GM10248 (cell line): ENCODE measurements at regions not wholly inside any gene's neighbourhood (a gene's known extent, or its start where the extent isn't known, plus 50 kb on each side); places are given as distances from the start of the nearest gene placed in this dataset.

Experiments
- CTCF ChIA-PET: fragments of 300-600 bp; sonication (Branson Sonifier 250); formaldehyde crosslinking; extraction: SDS; loops from one replicate; lab custom pipeline; 2021; ENCODE audit warnings: antibody characterized with exemption; lab: Yijun Ruan, JAX
- POLR2A ChIA-PET: fragments of 350-650 bp; sonication (Branson Sonifier 250); formaldehyde crosslinking; extraction: SDS; loops from one replicate; lab custom pipeline; 2020; ENCODE audit warnings: antibody characterized with exemption; lab: Yijun Ruan, JAX
- DNase-seq: peaks from one replicate; pipeline ENCODE4 v3.0.0; 2012; ENCODE audit errors: extremely low spot score
- TF ChIP-seq, protein P1 (sequence below): IDR thresholded peaks from 2 replicates; pipeline ENCODE4 v1.5.1; 2012; ENCODE audit warnings: mild to moderate bottlenecking, low read depth; ENCODE audit errors: extremely low read depth, missing control alignments, control extremely low read depth

DNA sequence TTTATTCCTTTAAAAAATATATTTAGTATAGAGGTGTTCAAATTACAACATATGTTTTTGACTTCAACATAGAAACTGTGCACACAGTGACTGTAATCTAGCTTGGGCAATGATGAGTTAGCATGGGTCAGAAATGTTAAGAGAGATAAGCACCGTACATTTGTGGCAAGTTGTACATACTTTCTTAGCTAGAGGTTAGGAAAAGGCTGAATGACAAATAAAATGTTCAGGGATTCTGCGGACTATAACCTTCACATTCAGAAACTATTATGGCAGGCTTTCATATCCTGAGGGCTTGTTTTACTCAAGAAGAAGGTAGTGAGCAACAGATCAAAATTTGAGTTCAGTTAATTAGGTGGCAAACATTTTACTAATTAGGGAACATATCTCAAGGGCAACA, 379.7 kb upstream of the EPHA6 start:
- ChIA-PET POLR2A (no interaction called here), CTCF (no interaction called here)
- no peak for DNase-seq
- TF ChIP-seq, protein P1, sequence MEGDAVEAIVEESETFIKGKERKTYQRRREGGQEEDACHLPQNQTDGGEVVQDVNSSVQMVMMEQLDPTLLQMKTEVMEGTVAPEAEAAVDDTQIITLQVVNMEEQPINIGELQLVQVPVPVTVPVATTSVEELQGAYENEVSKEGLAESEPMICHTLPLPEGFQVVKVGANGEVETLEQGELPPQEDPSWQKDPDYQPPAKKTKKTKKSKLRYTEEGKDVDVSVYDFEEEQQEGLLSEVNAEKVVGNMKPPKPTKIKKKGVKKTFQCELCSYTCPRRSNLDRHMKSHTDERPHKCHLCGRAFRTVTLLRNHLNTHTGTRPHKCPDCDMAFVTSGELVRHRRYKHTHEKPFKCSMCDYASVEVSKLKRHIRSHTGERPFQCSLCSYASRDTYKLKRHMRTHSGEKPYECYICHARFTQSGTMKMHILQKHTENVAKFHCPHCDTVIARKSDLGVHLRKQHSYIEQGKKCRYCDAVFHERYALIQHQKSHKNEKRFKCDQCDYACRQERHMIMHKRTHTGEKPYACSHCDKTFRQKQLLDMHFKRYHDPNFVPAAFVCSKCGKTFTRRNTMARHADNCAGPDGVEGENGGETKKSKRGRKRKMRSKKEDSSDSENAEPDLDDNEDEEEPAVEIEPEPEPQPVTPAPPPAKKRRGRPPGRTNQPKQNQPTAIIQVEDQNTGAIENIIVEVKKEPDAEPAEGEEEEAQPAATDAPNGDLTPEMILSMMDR = no peak

DNA sequence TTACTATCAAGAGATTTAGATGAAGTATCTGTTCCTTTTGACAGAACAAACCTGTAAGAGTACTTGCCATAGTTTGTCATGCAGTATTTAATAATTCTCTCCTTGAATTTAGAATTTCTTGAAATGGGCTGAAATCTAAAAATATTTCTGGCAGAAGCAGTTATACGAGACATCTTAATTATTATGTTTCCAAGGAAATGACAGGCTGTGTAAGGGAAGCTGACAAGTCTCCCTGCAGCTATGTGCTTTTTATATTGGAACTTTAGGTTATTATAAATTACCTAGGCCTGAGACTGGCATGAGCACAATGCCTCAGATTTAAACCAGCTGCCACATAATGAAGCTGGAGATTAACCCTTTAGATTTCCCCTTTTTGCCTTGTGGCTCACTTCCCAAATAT, 365.0 kb upstream of the EPHA6 start:
- DNase-seq = no peak
- POLR2A ChIA-PET = no interaction called here
- CTCF ChIA-PET = no interaction called here
- TF ChIP-seq, protein P1 = no peak

DNA sequence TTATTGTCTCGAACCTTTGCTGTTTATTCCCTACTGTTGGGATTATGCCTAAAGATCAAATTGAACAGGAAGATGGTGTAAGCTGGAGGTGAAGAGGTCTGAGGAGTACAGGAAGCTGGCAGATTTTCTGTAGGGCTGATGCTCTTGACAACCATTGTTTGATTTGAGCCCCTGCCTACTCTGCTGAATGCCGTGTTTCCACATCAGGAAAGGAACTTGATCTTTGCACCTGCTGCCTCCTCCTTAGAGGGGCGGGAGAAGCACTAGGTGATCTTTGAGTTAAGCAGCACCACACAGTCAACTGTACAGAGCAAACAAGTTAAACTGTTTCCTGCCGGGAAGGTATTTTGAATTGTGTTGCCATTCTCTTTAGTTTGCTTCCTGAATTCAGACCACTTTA, 364.6 kb upstream of the EPHA6 start:
- CTCF ChIA-PET = no interaction called here
- TF ChIP-seq, protein P1 = no peak
- no peak for DNase-seq
- POLR2A ChIA-PET = no interaction called here

DNA sequence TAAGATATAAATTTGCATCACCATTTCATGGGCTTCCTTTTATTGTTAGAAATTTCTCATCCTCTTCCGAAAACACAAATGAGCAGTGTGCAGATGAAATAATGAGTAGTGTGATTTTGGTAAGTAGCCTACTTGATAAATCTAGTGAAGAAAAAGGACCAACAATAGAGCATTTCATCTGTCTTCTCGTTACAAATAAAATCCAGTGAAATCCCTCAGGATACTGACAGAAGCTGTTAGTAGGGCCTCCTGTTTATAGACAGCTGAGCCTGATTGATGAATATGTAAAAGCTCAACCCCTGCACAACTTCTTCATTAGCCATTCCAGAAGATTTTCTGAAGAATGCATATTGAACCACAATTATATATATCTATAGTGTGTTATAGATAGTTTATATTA, 363.7 kb upstream of the EPHA6 start:
- POLR2A ChIA-PET = no interaction called here
- no peak for DNase-seq
- TF ChIP-seq, protein P1 = no peak
- CTCF ChIA-PET = interaction anchor here (1.0 kb wide), 1 partner anchor 9 kb away, joined by 3 read pairs; no protein-coding TSS in a partner anchor

DNA sequence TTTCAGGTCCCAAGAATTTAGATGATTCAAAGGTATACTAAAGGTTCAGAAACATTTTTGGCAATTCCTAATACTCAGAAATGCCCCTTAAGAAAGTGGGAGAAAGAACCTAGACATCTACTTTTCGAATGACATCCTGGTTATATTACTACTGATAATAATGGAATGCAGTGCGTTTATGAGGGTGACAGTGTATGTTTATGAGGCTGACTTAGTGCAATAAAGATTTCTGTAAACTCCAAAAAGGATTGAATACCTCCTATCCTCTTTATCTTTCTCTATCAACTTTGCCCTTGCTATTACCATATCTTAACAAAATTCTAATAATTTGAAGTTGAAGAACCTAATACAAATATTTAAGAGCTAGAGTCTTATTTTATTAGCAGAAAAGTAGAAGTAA, 348.9 kb upstream of the EPHA6 start:
- CTCF ChIA-PET = interaction anchor here (0.8 kb wide), 1 partner anchor 13 kb away, joined by 3 read pairs; no protein-coding TSS in a partner anchor
- POLR2A ChIA-PET = no interaction called here
- no peak for DNase-seq
- TF ChIP-seq, protein P1 = no peak

DNA sequence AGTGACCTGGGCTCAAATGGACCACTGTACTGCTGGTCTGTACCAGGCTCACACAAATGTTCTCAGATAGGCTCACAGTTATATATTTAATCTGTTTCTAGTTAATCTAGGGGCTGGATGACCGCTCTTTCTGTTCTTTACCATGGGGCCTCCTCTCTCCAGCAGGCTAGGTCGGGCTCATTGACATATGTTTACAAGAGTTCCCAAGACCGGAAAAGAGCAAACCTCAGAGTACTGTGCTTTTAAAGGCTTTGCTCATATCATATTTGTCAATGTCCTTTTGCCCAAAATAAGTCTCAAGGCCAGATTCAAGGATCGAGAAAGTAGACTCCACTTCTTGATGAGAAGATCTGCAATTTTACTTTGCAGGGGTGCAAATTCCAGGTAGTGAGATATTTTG, 348.0 kb upstream of the EPHA6 start:
- TF ChIP-seq, protein P1 = no peak
- ChIA-PET CTCF (no interaction called here), POLR2A (no interaction called here)
- DNase-seq = no peak

DNA sequence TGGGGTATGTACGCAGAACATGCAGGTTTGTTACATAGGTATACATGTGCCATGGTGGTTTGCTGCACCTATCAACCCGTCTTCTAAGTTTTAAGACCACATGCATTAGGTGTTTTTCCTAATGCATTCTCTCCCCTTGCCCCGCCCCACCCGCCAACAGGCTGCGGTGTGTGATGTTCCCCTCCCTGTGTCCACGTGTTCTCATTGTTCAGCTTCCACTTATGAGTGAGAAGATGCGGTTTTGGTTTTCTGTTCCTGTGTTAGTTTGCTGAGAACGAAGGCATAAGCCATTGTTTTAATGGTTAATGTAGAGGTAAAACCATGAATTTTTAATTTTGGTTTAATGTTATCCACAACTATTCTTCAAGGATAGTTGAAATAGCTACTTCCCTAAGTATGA, 346.8 kb upstream of the EPHA6 start:
- ChIA-PET CTCF (no interaction called here), POLR2A (no interaction called here)
- TF ChIP-seq, protein P1 = no peak
- no peak for DNase-seq
